ENCODE measurements at regions not wholly inside any gene's neighbourhood (a gene's known extent, or its start where the extent isn't known, plus 50 kb on each side); places are given as distances from the start of the nearest gene placed in this dataset.

DNA sequence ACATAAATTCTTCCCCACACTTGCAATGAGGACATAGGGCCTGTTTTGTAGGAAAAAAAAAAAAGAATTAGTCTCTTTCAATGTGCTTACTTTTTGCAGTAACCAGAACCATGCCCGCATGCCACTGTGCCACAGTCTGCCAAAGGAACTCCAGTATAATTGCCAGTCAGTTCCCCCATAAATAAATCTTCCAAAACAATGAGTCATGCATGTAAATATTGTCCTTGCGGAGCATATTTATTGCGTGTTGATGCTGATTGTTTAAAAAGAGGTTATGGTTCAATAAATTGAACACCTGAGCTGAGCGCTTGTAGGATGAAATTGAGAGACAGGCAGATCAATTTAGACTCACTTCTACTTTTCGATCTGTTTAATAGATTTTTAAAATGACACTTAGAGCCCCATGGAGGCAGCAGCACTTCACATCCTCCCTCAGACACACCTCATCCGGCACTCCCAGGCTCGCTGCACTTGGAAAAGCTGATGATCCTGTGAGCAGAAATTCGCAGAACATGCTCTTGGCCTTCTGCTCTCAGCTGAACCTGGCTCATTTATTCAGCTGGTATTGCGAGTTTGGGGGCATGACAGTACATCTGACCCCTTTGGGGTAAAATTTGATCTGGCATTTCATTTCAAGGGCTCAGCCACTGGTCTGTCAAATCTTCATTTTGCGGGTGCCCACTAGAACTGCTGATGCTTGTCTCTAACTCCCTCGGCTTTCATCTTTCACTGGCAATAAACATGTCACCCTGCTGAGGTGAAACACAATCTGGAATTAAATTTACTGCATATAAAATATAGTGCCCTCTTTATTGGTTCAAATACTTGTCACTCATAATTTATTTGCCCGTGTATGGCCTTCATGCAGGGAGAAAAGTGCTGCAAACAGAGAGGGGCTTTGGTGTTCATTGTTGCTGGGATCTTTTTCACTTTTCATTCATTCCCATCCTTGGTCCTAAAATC is 371.1 kb upstream of the POU3F2 start:
- DNase-seq (ENCODE audit: low read depth): no peak

DNA sequence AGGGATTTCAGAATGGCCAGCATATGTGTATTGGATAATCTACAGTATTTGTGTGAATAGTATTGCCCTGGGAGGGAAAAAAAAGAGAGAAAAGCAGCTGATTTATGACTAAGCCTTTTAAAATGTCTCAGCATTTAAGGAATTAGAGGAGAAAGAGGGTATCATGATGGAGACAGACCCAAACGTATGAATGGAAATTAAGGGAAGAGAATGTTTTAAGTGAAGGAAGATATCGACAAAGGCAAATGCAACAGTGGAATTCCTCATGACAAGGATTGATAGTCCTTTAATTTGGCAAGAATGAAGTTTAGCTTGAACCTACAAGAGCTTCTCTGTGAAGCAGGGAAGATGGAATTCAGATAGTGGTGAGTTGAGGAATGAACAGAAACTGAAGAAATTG is 367.3 kb upstream of the POU3F2 start:
- no peak for DNase-seq (ENCODE audit: low read depth)

DNA sequence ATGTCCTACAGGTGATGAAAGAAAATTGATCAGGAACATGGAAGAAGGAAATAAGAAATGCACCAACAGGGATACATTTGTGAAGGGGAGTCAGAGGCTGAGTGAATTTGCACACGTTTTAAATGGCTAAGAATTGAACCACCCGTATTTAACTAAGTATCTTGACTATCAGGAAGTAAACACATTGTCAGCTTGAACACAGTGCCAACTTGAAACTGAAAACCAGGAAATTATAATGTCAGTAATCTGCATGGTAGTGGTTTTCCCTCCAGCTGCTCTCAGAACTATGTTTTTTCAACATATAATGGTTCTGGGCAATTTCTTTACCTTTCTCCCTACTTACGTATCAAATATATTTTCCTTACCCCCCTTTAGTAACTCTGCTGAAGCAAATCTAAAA is 366.5 kb upstream of the POU3F2 start:
- no peak for DNase-seq (ENCODE audit: low read depth)

GRCh38 chr6:98469141-98469540 is 365.2 kb upstream of the POU3F2 start:
- no peak for DNase-seq (ENCODE audit: low read depth)

- no peak for DNase-seq (ENCODE audit: low read depth)
These were observed 363.6 kb upstream of the POU3F2 start for GRCh38 chr6:98470821-98471220.

- no peak for DNase-seq (ENCODE audit: low read depth)
These were observed 362.9 kb upstream of the POU3F2 start for GRCh38 chr6:98471444-98471843.

DNA sequence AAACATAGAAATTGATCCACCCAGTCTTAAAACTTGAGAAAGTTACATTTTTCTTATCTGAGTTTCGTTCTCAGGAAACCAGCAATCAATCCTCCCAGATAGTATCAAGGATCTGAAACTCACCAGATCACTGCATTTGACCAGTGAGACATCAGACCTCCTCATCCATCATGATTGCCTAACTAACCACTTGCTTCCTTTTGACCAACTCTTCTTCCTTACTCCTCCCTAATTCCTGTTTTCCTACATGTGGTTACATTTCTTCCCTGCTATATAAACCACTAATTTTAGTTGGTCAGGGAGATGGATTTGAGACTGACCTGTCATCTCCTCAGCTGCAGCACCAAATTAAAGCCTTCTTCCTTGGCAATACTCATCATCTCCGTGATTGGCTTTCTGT is 357.1 kb upstream of the POU3F2 start:
- no peak for DNase-seq (ENCODE audit: low read depth)

DNA sequence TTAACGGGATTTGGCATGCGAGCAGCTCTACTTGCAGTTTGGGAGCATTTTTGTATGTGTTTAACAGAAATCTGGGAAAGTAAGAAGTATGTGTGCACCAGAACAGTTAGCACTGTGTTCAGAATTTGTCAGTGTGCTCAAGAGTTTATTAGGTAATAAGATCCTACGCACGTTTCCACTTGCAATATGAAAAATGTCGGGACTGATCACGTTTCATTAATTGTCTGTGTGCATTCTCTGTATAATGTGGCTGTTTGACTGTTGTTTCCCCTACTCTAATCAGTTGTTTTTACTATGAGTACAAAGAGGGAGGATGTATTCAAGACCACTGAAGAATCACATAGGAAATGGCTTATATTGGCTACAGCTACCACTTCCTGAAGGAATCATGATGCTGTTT is 349.7 kb upstream of the POU3F2 start:
- no peak for DNase-seq (ENCODE audit: low read depth)

- DNase-seq (ENCODE audit: low read depth): no peak
These were observed 348.8 kb upstream of the POU3F2 start for GRCh38 chr6:98485593-98485992.

DNA sequence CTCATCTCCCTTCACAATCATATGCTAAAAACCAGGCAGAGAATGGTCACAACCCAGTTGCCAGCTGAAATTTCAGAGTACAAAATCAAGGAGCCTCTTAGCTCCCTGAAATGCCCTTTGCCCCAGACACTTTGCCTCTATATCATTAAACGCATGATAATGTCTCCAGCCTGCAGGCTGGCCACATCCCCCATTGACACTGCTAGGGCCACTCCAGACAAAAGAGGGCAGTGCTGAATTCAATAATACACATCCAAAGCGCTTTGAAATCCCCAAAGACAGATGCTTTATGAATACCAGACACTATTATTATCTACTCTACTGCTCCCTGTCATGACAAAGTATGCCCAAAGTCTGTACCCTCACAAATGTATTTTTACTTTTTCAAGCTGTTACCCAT is 348.3 kb upstream of the POU3F2 start:
- no peak for DNase-seq (ENCODE audit: low read depth)

GRCh38 chr6:98487612-98488011 is 346.8 kb upstream of the POU3F2 start:
- DNase-seq (ENCODE audit: low read depth): no peak

DNA sequence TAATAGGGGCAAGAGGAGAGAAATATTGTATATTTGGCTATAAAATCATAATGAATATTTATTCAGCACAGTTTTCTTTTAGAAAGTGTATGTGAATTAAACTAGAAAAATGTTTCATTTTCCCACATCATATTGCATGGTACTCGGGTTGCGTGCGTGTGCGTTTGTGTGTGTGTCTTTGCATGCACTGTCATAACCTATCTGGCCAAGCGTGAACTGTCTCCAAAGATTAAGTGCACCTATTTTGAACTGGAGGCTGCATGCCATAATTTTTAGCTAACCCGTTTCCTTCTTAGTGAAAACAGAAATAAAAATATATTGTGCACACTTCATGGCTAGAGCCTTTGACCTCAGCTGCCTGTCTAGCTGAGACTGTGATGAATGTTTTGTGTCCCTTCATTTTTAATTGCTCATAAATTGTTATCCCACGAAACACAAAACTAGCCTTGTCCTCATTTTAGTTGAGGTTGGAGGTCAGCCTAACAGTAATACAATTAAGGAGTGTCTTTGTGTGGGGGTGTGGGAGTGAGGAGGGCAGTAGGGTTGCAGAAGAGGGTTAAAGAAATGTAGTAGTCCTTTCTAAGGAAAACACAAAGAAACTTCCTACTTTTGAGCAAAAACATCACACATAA is 336.1 kb upstream of the POU3F2 start:
- DNase-seq (ENCODE audit: low read depth): no peak

DNA sequence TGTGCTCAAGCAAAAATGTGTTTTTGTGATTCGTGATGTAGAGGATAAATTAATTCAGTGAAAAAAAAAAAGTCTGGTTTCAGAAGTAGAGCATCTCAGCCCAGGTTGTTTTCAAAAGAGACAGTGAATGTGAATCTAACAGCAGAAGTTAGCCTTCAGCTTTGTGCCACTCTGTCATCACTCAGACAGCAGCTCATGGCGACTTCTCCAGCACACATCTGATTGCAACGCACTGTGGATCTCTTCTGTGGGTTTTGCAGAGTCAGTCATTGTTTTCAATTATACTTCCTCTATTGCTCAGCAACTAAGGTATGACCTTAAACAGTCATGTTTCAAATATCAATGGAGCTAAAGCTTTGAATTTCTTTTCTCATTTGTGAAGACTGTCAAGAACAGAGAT is 335.5 kb upstream of the POU3F2 start:
- DNase-seq (ENCODE audit: low read depth): no peak

DNA sequence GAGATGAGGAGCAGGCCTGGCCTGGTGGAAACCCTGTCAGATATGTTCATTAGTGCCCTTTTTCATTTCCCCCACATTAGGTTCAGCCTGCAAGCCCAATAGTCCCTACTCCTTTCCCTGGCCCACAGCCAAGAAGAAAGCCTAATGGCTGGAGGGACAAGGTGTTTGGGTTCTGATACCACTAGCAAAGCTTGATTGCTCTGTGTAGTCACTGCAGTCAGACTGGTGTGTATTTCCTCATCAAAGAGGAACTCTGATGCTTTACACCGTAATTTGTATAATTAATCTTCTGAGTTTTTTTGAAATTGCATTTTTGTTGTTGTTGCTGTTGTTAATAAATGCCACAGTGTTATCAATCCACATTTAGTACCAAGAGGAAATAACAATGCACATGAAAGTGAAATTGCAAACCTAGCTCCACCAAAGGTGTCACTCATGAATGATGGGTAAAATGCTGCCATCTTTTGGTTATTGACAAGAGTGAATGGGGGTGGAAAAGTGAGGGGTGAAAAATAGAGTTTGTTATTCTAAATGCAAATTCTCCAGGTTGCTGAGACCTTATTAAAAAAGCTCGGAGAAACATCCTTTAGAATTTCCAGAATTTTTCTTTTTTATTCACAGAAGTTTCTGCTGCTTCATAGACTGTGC is 320.2 kb upstream of the POU3F2 start:
- DNase-seq (ENCODE audit: low read depth): no peak

GRCh38 chr6:98514796-98515195 is 319.6 kb upstream of the POU3F2 start:
- DNase-seq (ENCODE audit: low read depth): no peak

GRCh38 chr6:98516206-98516605 is 318.2 kb upstream of the POU3F2 start:
- no peak for DNase-seq (ENCODE audit: low read depth)

DNA sequence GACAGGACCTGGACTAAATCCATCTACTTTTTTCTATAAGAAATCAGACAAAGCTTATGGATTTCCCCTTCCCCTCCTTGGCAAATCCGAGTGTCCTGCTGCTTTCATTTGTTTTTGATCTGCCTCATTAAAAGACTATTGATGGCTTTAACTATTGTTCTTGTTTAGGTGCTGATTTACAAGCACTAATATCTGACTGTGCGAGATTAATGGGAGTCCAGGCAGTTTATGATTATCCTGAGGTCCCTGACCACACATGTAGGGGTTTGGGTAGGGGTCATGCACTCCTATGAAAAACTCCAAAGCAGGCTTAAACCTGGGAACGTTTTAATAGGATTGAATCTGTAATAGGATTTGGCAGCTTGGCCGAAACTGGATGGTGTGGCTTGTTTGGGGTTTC is 317.5 kb upstream of the POU3F2 start:
- DNase-seq (ENCODE audit: low read depth): no peak

DNA sequence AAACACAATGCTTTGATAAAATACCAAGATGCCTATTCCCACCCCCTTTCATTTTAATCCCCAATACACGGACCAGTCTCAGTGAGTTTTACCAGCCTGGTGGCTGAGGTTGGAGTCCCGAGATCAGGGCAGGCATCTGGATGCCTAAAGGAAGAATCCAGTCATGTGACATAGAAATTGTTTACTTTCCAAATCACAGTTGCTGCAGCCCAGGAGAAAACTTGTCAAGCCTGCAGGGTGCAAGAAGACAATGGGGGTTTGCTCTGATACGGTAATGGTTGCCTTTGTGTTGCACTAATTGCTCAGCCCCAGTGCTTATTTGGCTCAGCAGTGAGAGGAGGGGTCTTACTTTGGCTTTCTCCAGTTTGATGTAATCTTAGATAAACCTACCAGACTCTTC is 308.5 kb upstream of the POU3F2 start:
- no peak for DNase-seq (ENCODE audit: low read depth)

- DNase-seq (ENCODE audit: low read depth): no peak
These were observed 307.9 kb upstream of the POU3F2 start for GRCh38 chr6:98526465-98526864.

- no peak for DNase-seq (ENCODE audit: low read depth)
These were observed 305.0 kb upstream of the POU3F2 start for GRCh38 chr6:98529364-98529763.

- no peak for DNase-seq (ENCODE audit: low read depth)
These were observed 303.6 kb upstream of the POU3F2 start for GRCh38 chr6:98530732-98531131.

GRCh38 chr6:98532004-98532403 is 302.4 kb upstream of the POU3F2 start:
- DNase-seq (ENCODE audit: low read depth): no peak

- no peak for DNase-seq (ENCODE audit: low read depth)
These were observed 294.6 kb upstream of the POU3F2 start for GRCh38 chr6:98539741-98540140.

Measured in iris pigment epithelial cell (primary cell).